ENCODE measurements at regions not wholly inside any gene's neighbourhood (a gene's known extent, or its start where the extent isn't known, plus 50 kb on each side); places are given as distances from the start of the nearest gene placed in this dataset.
A peak's percentile ranks its signal among the peaks of the same experiment; 100 is the strongest.
"Not testable (repeated sequence)": the region's sequence is repeated elsewhere in the genome, so short reads cannot be mapped to it uniquely, and the experiment has no call there.

GRCh38 chr2:128514555-128514955 lies 195.9 kb upstream of the HS6ST1 start:
- DNase-seq: no peak

GRCh38 chr2:128516938-128517337 lies 198.3 kb upstream of the HS6ST1 start:
- no peak for DNase-seq

GRCh38 chr2:128519028-128519427 lies 200.4 kb upstream of the HS6ST1 start:
- not testable (repeated sequence) for DNase-seq

GRCh38 chr2:128519517-128520215 lies 201.0 kb upstream of the HS6ST1 start:
- DNase-seq: no peak

- peak in 1 of 2 donors; percentile 29 for DNase-seq
Measured at GRCh38 chr2:128520340-128520739, 201.7 kb upstream of the HS6ST1 start.

- DNase-seq: peak in 1 of 2 donors; percentile 62
Measured at GRCh38 chr2:128520791-128521190, 202.1 kb upstream of the HS6ST1 start.

- DNase-seq: no peak
Measured at GRCh38 chr2:128521482-128521881, 202.8 kb upstream of the HS6ST1 start.

GRCh38 chr2:128522829-128523228 lies 204.2 kb upstream of the HS6ST1 start:
- no peak for DNase-seq

GRCh38 chr2:128523457-128523856 lies 204.8 kb upstream of the HS6ST1 start:
- DNase-seq: no peak

- DNase-seq: no peak
Measured at GRCh38 chr2:128524183-128524582, 205.5 kb upstream of the HS6ST1 start.

- no peak for DNase-seq
Measured at GRCh38 chr2:128525653-128526052, 207.0 kb upstream of the HS6ST1 start.

GRCh38 chr2:128526455-128526976 lies 207.8 kb upstream of the HS6ST1 start:
- no peak for DNase-seq

GRCh38 chr2:128528133-128528532 lies 209.5 kb upstream of the HS6ST1 start:
- DNase-seq: no peak

GRCh38 chr2:128530025-128530573 lies 211.4 kb upstream of the HS6ST1 start:
- no peak for DNase-seq

- DNase-seq: no peak
Measured at GRCh38 chr2:128531856-128532255, 213.2 kb upstream of the HS6ST1 start.

GRCh38 chr2:128533101-128533500 lies 214.4 kb upstream of the HS6ST1 start:
- no peak for DNase-seq

- no peak for DNase-seq
Measured at GRCh38 chr2:128534688-128535392, 216.2 kb upstream of the HS6ST1 start.

- no peak for DNase-seq
Measured at GRCh38 chr2:128535953-128536352, 217.3 kb upstream of the HS6ST1 start.

GRCh38 chr2:128536925-128537620 lies 218.4 kb upstream of the HS6ST1 start:
- no peak for DNase-seq

- DNase-seq: no peak
Measured at GRCh38 chr2:128537646-128538045, 219.0 kb upstream of the HS6ST1 start.

- no peak for DNase-seq
Measured at GRCh38 chr2:128538396-128538795, 219.7 kb upstream of the HS6ST1 start.

- DNase-seq: no peak
Measured at GRCh38 chr2:128540670-128541069, 222.0 kb upstream of the HS6ST1 start.

GRCh38 chr2:128541448-128541847 lies 222.8 kb upstream of the HS6ST1 start:
- DNase-seq: no peak
